ENCODE measurements at regions not wholly inside any gene's neighbourhood (a gene's known extent, or its start where the extent isn't known, plus 50 kb on each side); places are given as distances from the start of the nearest gene placed in this dataset.
A peak's percentile ranks its signal among the peaks of the same experiment; 100 is the strongest.

DNA sequence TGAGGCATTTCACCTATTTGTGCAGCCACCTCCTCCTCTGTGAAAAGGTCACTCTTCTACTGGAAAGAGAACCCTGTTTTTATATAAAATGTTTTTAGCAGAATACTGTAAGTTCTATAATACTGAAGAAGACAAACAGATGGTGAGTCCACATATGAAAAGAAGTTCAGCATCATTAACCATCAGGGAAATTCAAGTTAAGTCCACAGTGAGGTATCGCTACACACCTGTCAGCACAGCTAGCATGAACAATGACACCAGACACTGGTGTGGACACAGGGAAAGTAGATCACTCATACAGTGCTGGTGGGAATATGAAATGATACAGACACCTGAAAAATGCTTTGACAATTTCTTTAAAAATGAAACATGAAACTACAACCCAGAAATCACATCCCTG is 133.0 kb downstream of the MAD2L1 start:
- no peak for DNase-seq (ENCODE audit: low read depth in 2 of 2)

DNA sequence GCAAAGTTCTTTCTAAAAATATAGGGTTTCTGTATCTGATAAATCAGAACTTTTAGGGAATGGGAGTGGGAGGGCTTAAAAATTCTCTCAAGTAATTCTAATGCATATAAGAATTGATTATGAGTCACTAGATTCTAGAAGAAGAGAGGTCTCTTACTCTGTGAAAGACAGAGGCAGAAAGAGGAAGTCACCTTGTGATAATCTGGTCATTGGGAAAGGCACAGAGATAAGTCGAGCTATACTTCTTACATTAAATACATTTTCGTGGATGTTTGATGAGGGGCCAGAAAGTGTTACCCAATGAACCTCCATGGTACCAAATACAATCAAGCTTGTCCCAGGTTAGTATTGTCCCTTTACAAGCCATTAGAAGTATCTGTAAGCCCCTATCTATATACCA is 134.4 kb downstream of the MAD2L1 start:
- no peak for DNase-seq (ENCODE audit: low read depth in 2 of 2)

DNA sequence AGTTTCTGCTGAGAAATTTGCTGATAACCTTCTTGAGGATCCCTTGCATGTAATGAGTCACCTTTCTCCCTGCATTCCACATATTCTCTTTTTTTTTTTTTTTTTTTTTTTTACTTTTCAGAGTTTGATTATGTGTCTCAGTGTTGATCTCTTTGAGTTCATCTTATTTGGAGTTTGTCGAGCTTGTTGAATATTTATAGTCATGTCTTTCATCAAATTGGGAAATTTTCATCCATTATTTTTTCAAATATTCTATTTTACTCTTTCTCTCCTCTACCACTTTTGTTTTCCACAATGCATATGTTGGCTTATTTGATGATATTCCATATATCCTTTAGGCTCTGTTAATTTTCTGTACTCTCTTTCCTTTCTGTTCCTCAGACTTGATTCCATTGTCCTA is 136.1 kb downstream of the MAD2L1 start:
- no peak for DNase-seq (ENCODE audit: low read depth in 2 of 2)

DNA sequence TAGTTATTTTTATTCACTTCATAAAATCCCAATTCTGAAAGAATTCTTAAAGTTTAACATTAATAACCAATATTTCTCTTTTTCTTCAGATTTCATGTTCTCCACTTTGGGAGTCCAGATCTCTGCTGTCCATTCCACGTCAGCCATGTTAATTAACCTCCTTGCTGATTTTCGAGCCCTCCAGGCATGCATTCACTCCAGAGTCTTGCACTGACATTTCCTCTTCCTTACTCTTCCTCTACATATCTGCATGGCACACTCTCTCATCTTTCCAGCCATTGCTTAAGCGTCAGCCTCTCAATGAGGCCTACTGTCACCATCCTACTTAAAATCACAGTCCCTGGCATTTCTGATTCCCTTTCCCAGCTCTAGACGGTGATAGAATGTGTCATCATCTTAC is 144.8 kb downstream of the MAD2L1 start:
- DNase-seq (ENCODE audit: low read depth in 2 of 2), result no peak

DNA sequence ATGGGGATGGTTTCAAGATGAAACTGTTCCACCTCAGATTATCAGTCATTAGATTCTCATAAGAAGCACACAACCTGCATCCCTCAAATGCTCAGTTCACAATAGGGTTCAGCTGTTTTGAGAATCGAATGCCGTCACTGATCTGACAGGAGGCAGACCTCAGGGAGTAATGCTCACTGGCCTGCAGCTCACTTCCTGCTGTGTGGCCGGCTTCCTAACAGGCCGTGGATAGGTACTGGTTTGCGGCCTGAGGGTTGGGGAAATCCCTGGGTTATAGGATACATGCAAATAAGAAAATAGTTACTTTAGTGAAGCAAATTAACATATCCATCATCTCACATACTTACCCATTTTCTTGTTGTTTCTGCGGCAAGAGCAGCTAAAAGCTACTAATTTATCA is 160.4 kb downstream of the MAD2L1 start:
- DNase-seq (ENCODE audit: low read depth in 2 of 2), result no peak

DNA sequence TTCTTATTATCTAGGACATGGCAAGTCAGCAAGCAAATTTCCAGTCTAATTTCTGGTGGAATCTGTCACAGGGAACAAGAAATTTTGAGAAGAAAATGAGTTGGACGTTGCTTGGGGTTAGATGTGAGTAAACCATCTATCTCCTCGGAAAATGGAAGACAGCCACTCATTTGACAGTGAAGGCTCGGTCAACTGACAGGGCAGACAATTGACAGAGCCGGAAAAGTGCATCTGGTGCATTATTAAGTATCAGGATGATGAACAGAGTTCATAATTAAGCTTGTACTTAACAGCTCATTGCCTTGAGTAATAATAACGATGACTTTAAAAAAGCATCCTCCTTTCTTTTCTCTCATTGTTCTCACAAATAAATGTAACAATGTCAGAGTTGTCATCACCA is 168.4 kb downstream of the MAD2L1 start:
- DNase-seq (ENCODE audit: low read depth in 2 of 2), result no peak

DNA sequence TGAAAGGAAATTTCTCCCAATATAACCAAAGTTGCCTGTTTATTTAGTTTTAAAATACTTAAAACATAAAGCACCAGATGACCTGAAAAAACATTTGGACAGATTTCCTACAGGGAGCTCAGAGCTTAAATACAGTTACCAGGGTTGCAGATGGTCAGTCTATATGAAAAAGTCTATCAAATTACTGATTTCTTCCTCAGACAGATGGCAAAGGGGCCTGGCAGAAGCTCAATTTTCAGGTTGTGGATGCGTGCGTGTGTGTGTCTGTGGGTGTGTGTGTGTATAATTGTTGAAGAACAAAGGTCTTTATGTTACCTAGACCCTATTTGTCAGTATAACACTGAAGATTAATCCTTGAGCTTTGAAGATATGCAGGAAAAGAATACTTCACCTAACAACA is 169.4 kb downstream of the MAD2L1 start:
- DNase-seq (ENCODE audit: low read depth in 2 of 2), result no peak

DNA sequence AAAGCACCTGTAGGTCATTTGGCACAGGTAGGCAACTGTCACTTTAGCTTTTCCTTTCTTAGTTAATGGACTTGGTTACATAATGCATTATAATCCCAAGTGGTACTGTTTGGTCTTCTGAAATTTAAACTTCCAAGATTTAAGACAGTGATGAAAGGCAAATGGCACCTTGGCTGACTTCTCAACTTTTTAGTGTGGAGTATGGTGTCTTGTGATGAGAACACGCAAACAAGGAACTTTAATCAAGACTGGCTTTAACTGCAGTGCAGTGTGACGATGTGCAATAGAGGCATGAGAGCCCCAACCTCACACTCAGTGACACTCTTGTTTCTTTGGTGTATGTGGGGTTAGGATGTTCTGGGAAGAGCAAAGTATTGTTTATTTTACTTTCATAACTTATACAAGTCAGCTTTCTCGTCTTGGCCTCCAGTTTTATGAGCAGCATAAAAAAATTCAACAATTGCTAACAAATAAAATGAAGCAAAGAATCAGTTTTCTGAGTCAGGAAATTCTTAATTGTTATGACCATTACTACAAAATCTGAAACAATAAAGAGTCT is 171.9 kb downstream of the MAD2L1 start:
- no peak for DNase-seq (ENCODE audit: low read depth in 2 of 2)

DNA sequence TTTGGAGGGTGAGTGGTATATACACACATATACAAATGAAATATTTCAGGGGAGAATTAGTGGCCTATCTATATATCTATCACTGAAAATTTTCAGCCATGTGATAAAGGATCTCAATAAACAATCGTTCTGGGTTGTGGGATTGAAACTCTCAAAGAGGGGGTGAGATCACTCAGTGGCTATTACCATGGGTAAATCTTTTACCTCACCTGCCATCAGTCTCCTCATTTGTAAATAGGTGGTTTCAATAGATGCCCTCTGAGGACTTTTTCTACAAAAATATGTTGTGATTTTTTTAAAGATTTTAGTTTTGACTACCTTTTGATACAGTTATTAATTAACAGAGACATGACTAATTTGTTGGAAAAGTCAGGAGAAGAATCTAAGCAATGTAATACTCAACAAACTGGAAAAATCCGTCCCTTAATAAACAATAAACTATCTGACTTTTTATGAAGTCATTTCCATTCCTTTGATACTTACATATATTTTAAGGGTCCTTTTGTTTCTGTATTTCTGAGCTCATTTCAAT is 192.8 kb downstream of the MAD2L1 start:
- DNase-seq (ENCODE audit: low read depth in 2 of 2), result no peak

DNA sequence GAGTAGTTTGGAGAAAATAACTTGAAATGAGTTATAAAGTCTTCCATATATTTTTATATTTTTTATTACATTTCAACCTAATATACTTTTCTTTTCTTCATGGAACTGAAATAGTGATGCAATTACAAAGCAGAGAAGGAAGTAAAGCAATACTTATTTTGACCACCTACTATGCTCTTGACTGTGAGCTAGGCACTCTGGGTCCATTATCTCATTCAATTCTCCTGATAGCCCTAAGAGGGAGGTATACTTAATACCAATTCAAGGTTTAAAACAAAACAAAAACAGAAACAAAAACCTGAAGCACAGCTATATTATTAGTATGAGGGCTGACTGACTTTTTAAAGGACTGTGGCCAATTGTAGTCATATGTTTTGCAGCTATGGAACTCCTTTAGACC is 193.5 kb downstream of the MAD2L1 start:
- no peak for DNase-seq (ENCODE audit: low read depth in 2 of 2)

DNA sequence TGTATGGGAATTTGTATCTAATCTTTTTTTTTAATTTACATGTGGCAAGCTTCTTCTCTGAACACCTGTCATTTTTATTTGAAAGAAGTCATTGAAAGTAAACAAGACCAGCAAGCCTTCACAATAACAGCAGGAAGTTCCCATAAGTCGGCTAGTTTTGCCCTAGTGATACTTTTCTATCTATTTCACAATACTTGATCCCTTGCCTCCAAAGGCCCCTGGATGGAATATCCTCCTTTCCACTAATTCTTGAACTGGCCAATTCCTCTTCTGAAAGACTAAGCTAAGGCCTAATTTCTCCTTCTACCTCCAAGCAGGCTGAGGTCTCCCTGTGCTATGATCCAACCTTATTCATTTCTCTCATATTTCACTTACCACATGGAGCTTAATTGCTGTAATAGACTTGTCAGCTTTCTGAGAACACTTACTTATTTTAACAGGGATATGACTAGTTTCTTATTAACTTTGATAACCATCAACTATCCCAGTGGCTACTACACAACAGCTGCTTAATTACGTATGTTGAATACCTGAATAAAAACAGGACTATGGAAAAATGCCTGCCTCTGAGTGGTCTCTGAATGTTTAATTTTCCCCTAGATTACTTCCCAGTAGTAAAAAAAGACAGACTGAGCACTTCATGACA is 194.2 kb downstream of the MAD2L1 start:
- no peak for DNase-seq (ENCODE audit: low read depth in 2 of 2)

DNA sequence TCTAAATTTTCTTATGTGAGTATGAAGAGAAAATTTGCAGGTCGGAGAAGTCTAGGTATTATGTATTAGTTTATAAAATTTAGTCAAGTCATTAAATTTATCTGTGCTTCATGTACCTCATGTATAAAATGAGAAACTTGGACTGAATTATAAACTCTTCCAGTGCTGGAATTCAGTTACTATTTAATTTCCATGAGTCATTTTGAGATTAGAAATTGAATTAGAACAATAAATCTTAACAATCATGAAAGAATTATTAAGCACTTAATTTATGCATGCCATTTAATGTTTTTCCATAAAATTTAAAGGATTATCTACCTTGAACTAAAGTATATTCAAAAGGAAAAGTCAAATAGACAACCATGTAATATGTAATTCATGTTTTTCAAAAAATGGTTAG is 195.8 kb downstream of the MAD2L1 start:
- DNase-seq (ENCODE audit: low read depth in 2 of 2), result no peak

DNA sequence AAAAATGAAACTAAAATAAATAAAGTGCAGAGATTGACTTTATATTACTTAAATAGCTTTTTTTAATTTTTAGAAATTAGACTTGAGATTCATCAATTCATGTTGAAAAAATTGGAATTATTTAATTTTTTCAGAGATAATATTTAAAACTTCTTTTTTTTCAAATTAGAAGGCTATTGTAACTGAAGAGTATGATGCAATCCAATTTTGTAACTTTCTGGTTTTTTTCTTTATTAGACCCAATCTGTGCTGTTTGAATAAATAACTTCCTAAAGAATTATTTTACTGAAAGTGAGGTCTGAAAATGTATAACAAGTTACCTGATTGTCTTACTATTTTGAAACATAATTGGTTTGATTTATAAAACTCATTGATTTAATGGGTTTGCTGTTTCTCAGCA is 200.9 kb downstream of the MAD2L1 start:
- DNase-seq (ENCODE audit: low read depth in 2 of 2), result no peak

DNA sequence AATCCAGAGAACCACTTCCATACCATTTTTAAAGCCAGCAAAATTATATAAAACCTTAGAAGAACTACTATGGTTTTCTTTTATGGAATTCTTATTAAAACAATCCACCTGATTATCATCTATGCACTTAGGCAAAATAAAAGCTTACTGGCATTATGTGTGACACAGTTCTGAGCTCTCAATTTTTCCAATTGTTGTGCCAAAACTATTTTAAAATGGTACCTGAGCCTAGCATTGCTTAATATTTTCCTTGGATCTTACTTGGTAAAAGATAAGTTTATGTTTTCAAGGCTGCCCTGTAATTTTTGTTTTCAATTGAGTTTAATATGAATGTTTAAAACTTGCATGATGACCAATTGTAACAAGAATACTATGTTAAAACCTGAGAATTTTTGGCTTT is 201.3 kb downstream of the MAD2L1 start:
- no peak for DNase-seq (ENCODE audit: low read depth in 2 of 2)

DNA sequence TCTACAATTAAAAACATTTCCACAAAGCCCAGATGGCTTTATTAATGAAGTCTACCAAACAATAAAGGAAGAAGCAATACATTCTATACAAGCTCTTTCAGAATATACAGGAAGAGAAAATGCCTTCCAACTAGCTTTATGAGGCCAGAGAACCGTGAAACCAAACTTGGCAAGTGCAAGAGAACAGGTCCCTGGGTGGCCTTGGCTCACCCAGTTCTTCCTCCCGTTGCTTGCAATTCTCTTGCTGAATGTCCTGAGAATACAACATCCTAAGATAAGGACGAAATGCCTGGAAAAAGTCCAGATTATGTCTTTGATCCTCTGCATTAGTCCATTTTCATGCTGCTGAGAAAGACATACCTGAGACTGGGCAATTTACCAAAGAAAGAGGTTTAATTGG is 204.9 kb downstream of the MAD2L1 start:
- DNase-seq (ENCODE audit: low read depth in 2 of 2), result no peak

DNA sequence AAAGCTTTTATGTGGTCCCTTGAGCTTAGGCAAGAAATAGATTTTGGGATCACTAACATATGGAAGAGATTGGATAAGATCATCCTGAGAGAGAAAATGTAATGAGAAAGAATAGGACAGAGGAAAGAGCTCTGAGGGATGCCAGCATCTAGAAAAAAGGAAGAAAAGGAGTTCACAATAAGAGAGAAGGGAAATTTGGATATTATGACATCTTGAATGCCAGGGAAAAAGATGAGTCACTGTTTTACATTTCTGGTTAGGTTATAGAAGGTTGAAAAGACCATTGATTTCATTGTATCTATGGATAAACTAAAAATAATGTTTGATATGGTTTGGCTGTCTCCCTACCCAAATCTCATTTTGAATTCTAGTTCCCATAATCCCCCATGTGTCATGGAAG is 208.5 kb downstream of the MAD2L1 start:
- DNase-seq (ENCODE audit: low read depth in 2 of 2), result no peak

DNA sequence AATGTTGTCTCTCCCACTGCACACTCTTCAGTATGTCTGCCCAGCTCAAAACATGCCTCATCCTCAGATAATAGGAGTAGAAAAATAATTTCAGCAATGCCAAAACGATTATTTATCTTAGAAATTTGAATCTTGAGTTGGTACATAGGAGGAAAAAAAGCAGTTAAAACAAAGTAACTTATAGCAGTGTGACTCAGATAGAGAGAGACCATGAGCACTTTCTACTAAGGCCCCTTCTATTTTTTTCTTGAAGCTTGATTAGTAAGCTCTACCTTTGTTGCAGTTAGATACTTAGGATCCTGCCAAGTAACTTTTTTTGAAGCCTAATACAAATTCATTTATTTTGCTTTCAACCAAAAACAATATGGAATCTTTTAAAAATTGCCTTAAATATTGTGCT is 212.3 kb downstream of the MAD2L1 start:
- no peak for DNase-seq (ENCODE audit: low read depth in 2 of 2)

DNA sequence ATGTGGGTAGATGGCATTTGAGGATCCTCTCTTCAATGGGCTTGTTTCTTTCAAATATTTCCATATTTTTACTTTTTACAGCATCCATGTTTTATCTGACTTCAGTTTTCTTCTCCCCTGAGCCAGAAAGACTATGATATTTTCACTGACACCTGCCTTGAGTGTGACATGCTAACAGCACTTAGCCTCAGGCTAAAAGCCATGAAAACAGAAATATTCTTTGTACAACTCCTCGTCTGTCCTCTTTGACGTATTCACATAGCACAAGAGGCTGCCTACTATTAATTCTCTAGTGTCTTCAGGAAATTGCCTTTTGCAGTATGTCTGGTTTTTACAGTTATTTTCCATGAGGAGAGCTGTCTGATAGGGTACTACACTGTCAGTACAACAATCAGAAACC is 215.0 kb downstream of the MAD2L1 start:
- no peak for DNase-seq (ENCODE audit: low read depth in 2 of 2)

DNA sequence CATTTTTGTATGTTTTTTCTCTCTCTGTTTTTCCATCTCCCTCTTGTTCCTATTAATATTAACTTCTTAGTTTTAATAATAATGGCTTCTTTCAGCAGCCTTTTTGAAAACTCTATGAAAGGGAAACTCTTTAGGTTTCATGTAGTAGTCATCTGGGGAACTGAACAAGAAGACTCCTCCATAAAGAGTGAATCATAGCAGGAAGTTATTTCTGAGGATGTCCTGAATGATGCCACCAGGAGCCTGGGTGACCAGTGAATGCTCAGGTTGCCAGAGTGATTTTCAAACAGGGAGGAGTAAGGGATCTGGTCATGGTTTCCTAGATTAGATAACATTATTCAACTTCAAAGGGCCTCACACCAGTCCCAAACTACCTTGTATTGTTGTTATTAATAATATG is 212.8 kb upstream of the PDE5A start:
- peak in 1 of 2 donors; percentile 5 for DNase-seq (ENCODE audit: low read depth in 2 of 2)

DNA sequence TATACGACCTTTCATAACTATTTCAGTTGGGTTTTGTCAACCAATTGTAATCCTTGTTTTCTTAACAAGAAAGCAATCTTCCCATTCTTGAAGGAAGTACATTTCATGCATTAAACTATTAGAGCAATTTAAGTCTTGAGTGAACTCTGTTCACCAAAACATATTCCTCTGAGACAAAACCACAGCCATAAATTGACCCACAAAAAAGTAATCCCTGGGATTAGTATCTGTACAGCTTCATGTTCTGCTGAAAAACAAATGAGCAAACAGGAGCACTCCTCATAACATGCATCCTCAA is 207.0 kb upstream of the PDE5A start:
- DNase-seq (ENCODE audit: low read depth in 2 of 2), result no peak

DNA sequence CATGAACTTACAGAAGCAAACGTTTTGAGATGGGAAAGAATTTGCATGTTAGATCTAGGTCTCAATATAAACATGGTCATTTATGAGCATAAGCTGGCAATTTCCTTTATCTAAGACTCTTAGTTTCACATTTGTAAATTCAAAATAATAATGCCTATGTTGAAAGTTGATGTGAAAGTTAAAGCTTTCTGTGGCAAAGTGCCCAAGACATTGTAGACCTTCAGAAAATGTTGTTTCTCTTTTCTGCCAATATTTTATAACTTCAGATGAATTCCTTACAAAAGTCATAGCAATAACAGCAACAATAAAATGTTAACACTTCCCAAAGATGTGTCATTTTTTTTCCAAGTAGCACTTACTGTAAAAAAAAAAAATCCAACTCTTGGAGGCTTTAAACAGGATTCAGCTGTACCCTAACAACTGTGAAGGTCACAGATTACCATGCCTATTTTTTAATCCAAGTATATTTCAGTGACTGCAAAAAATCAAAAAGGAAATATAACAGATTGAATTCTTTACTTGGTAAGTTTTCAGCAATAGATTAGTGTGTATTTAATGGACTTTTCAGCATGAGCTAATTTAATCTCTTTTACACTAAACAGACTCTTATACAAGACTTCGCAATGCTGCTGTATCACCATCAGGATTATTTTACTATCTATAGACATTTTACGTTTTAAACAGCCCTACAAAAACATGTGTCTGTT is 206.5 kb upstream of the PDE5A start:
- DNase-seq (ENCODE audit: low read depth in 2 of 2), result no peak

DNA sequence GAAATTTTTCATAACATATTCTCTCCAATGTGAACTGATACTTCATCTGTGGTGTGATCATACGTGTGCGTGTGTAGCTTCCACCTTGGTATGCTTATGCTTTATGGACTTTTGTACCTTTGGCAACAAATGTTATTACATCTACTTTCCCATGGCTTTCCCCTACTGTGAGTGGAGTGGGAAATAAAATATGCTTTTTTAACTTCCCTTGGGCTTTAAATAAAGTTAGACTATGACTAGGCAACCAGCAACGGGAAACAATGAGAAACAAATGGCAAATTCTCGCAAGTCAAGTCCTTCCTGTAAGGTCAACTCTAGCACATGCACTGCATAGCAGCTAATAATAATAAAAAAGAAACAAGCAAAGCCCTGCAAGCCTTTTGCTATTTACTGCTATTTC is 205.0 kb upstream of the PDE5A start:
- DNase-seq (ENCODE audit: low read depth in 2 of 2), result peak in 1 of 2 donors; percentile 1

DNA sequence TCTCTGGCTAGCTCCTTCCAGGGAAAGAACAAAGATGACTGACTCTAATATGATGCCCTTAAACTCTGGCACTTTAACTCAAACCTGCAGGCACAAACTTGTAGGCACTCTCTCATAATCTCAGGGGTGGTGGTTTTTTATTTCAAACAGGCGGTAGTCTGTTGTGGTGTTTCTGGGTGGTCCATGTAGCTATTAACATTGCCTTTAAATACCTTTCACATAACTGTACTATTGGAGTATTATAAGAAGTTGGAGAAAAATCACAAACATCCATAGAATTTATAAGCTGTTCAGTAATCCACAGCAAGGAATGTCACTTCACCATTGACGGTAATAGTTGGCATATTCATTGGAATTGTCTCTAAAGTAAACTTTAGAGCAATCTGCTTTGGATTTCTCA is 204.2 kb upstream of the PDE5A start:
- DNase-seq (ENCODE audit: low read depth in 2 of 2), result no peak
